ENCODE measurements at regions not wholly inside any gene's neighbourhood (a gene's known extent, or its start where the extent isn't known, plus 50 kb on each side); places are given as distances from the start of the nearest gene placed in this dataset.
A peak's percentile ranks its signal among the peaks of the same experiment; 100 is the strongest.

DNA sequence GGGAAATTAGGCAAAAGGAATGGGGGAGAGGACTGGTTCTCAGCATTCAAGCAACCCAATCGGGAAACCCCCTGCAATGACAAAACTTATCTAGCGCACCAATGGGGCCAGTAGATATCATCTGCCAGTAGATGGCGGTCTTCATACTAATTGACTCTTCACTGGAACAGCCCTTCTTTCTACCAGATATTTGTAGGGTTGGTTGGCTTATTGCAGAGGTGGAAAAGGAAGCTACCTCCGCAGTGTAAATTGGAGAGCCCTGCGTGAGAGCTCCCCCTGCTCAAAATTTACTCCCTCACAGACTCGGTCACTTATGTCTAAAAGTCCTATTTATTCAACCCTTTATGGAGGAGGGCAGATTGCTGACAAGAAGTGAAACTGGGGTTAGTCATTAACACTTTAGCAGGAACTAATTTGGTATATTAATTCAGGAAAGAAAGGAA, 166.1 kb upstream of the CCND2 start:
- no peaks in the 10 kb centered on the region for H3K9me3 ChIP-seq
- H3K27ac ChIP-seq: no peak overlapping the region
- H3K4me3 ChIP-seq: no peak overlapping the region
- peak in 1 of 2 donors; percentile 73 for DNase-seq (ENCODE audit: low spot score in 2 of 2)
- TF ChIP-seq, protein P1, sequence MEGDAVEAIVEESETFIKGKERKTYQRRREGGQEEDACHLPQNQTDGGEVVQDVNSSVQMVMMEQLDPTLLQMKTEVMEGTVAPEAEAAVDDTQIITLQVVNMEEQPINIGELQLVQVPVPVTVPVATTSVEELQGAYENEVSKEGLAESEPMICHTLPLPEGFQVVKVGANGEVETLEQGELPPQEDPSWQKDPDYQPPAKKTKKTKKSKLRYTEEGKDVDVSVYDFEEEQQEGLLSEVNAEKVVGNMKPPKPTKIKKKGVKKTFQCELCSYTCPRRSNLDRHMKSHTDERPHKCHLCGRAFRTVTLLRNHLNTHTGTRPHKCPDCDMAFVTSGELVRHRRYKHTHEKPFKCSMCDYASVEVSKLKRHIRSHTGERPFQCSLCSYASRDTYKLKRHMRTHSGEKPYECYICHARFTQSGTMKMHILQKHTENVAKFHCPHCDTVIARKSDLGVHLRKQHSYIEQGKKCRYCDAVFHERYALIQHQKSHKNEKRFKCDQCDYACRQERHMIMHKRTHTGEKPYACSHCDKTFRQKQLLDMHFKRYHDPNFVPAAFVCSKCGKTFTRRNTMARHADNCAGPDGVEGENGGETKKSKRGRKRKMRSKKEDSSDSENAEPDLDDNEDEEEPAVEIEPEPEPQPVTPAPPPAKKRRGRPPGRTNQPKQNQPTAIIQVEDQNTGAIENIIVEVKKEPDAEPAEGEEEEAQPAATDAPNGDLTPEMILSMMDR (IDR thresholded peaks at IDR 0.05): peak; percentile 21 to 53 (median 50)
- no peaks in the 10 kb centered on the region for H3K4me1 ChIP-seq
- H3K27me3 ChIP-seq: no peaks in the 10 kb centered on the region
- intact Hi-C loops (cut with DNase I): loop anchor here (1.0 kb wide), 1 partner anchor 170 kb away; no protein-coding TSS in a partner anchor
- no peaks in the 10 kb centered on the region for H3K36me3 ChIP-seq

DNA sequence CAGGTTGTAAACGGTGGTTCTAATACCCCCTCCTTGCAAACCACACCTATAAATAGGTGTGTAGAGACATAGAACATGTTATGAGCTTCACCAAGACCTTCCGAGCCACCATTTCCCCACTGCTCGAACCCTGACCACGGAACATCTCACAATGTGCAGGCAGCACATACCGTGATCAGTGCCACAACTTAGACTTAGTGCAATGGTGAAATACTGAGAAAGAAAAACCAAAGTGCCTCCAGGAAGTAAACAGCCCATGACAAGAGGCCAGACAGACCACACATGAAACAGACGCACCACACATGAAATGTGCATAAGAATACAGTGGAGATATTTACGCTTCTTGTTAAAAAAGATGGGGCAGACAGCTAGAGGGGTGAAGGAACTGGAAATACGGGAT, 166.9 kb upstream of the CCND2 start:
- no peaks in the 10 kb centered on the region for H3K36me3 ChIP-seq
- intact Hi-C loops (cut with DNase I): loop anchor here (1.0 kb wide), 1 partner anchor 171 kb away; no protein-coding TSS in a partner anchor
- no peak overlapping the region for H3K27ac ChIP-seq
- H3K4me3 ChIP-seq: no peak overlapping the region
- TF ChIP-seq, protein P1 (IDR thresholded peaks at IDR 0.05): no peak
- H3K4me1 ChIP-seq: no peaks in the 10 kb centered on the region
- H3K27me3 ChIP-seq: no peaks in the 10 kb centered on the region
- DNase-seq (ENCODE audit: low spot score in 2 of 2): no peak
- no peaks in the 10 kb centered on the region for H3K9me3 ChIP-seq

DNA sequence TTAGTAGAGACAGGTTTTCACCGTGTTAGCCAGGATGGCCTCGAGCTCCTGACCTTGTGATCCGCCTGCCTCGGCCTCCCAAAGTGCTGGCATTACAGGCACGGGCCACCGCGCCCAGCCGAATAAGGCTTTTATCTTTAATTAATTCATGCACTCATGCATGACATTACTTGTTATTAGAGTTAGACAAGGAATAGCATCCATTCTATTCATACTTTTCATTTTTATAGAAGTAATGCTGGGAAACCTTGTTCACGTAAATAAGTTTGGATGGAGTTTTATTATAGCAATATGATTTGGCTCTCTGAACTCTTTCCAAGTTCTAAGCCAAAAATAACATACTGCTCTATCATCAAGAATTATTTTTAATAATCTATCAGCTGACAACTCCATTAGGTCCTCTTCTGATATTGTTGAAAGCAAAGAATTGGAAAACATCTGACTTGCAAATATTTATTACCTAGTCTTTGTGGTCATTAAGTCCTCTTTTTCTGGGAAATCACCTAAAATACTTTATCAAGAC, 168.8 kb upstream of the CCND2 start:
- Histone ChIP-seq H3K9me3 (no peaks in the 10 kb centered on the region), H3K36me3 (no peaks in the 10 kb centered on the region), H3K4me1 (no peaks in the 10 kb centered on the region), H3K27ac (no peak overlapping the region), H3K27me3 (no peaks in the 10 kb centered on the region), H3K4me3 (no peak overlapping the region)
- TF ChIP-seq, protein P1 (IDR thresholded peaks at IDR 0.05): no peak
- no peak for DNase-seq (ENCODE audit: low spot score in 2 of 2)
- intact Hi-C loops (cut with DNase I): no loop called here

DNA sequence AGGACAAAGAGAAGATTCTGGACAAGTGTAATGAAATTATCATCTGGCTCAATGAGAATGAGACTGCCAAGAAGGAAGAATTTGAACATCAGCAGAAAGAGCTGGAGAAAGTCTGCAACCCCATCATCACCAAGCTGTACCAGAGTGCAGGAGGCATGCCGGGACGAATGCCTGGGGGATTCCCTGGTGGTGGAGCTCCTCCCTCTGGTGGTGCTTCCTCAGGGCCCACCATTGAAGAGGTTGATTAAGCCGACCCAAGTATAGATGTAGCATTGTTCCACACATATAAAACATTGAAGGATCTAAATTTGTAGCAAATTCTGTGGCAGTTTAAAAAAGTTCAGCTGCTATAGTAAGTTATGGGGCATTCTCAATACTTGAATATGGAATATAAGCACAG, 174.3 kb upstream of the CCND2 start:
- H3K36me3 ChIP-seq: no peaks in the 10 kb centered on the region
- intact Hi-C loops (cut with DNase I): no loop called here
- H3K27ac ChIP-seq: no peak overlapping the region
- TF ChIP-seq, protein P1 (IDR thresholded peaks at IDR 0.05): no peak
- no peaks in the 10 kb centered on the region for H3K27me3 ChIP-seq
- H3K9me3 ChIP-seq: no peaks in the 10 kb centered on the region
- DNase-seq (ENCODE audit: low spot score in 2 of 2): no peak
- no peak overlapping the region for H3K4me3 ChIP-seq
- H3K4me1 ChIP-seq: no peaks in the 10 kb centered on the region

DNA sequence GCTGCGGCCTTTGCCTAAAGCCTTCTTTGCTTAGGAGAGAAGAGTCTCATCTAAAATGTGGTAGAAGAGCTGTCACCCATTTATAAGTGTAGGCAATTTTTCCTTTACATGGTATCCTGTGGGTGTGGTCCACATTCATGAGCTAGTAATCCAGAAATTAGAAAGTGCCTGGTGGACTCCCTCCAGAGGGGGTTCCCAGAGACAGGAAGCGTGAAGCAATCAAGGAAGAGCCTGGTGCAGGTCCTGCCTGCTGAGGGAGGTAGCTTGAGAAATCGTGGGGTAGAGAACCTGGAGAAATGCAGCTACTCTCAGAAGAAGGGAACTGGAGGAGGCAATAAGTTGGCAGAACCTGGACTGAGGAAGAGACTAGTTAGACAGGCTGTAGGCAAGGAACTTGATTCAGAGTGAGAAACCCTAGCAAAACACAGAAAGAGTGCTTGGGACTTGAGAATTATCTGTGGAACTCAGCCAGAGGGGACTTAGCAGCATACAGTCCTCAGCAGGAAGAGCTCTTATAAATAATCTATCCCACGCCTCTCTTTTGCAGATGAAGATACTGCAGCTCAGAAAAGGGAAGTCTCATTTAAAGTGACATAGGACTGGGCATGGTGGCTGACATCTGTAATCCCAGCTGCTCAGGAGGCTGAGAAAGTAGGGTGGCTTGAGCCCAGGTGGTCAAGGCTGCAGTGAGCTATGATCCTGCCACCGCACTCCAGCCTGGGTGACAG, 182.4 kb upstream of the CCND2 start:
- no peak for DNase-seq (ENCODE audit: low spot score in 2 of 2)

More for the DNA sequence above, 182.4 kb upstream of the CCND2 start:
- Histone ChIP-seq H3K9me3 (no peaks in the 10 kb centered on the region), H3K27ac (no peak overlapping the region), H3K4me3 (no peak overlapping the region), H3K27me3 (no peaks in the 10 kb centered on the region), H3K36me3 (no peaks in the 10 kb centered on the region), H3K4me1 (no peaks in the 10 kb centered on the region)
- intact Hi-C loops (cut with DNase I): no loop called here
- TF ChIP-seq, protein P1 (IDR thresholded peaks at IDR 0.05): no peak

Measured in ascending aorta (tissue), 2 donors.